ENCODE measurements at regions not wholly inside any gene's neighbourhood (a gene's known extent, or its start where the extent isn't known, plus 50 kb on each side); places are given as distances from the start of the nearest gene placed in this dataset.

GRCh38 chr6:146961831-146962230 lies 242.4 kb upstream of the STXBP5 start:
- H2AFZ ChIP-seq (ENCODE audit: low read depth, low read length), result no peak overlapping the region
- H3K36me3 ChIP-seq (ENCODE audit: insufficient read depth, low read length), result no peaks in the 10 kb centered on the region
- DNase-seq (no peak), ATAC-seq (ENCODE audit: insufficient read depth, low read depth) (no peak)
- H3K4me3 ChIP-seq (ENCODE audit: low read depth in 1 of 2, low read length in 2 of 2), result no peak overlapping the region
- H3K4me2 ChIP-seq (ENCODE audit: insufficient read depth, low read length), result no peak overlapping the region
- no peaks in the 10 kb centered on the region for H3K79me2 ChIP-seq (ENCODE audit: insufficient read depth, low read length)
- H3K9ac ChIP-seq (ENCODE audit: low read depth, low read length), result no peak overlapping the region
- H3K27ac ChIP-seq (ENCODE audit: low read length), result no peak overlapping the region
- H3K4me1 ChIP-seq (ENCODE audit: insufficient read depth, low read length), result no peaks in the 10 kb centered on the region
- no peaks in the 10 kb centered on the region for H4K20me1 ChIP-seq (ENCODE audit: insufficient read depth, low read length)
- TF ChIP-seq CTCF (IDR thresholded peaks at IDR 0.05; ENCODE audit: borderline replicate concordance, extremely low read depth, low read length, poor library complexity, severe bottlenecking) (no peak), EZH2 (IDR thresholded peaks at IDR 0.05; ENCODE audit: borderline replicate concordance, low read depth, low read length, severe bottlenecking) (no peak)
- H3K27me3 ChIP-seq (ENCODE audit: insufficient read depth, low read length, poor library complexity), result no peaks in the 10 kb centered on the region
- peaks cover 8% of the 10 kb centered on the region for H3K9me3 ChIP-seq (ENCODE audit: insufficient read depth, low read length, severe bottlenecking)

GRCh38 chr6:146962329-146962728 lies 241.9 kb upstream of the STXBP5 start:
- H3K9me3 ChIP-seq (ENCODE audit: insufficient read depth, low read length, severe bottlenecking), result peaks cover 8% of the 10 kb centered on the region
- H3K27ac ChIP-seq (ENCODE audit: low read length), result no peak overlapping the region
- H4K20me1 ChIP-seq (ENCODE audit: insufficient read depth, low read length), result no peaks in the 10 kb centered on the region
- no peak overlapping the region for H3K4me3 ChIP-seq (ENCODE audit: low read depth in 1 of 2, low read length in 2 of 2)
- H3K27me3 ChIP-seq (ENCODE audit: insufficient read depth, low read length, poor library complexity), result no peaks in the 10 kb centered on the region
- no peak overlapping the region for H3K4me2 ChIP-seq (ENCODE audit: insufficient read depth, low read length)
- TF ChIP-seq CTCF (IDR thresholded peaks at IDR 0.05; ENCODE audit: borderline replicate concordance, extremely low read depth, low read length, poor library complexity, severe bottlenecking) (no peak), EZH2 (IDR thresholded peaks at IDR 0.05; ENCODE audit: borderline replicate concordance, low read depth, low read length, severe bottlenecking) (no peak)
- no peaks in the 10 kb centered on the region for H3K36me3 ChIP-seq (ENCODE audit: insufficient read depth, low read length)
- ATAC-seq (ENCODE audit: insufficient read depth, low read depth), result no peak
- no peaks in the 10 kb centered on the region for H3K4me1 ChIP-seq (ENCODE audit: insufficient read depth, low read length)
- DNase-seq, result no peak
- no peaks in the 10 kb centered on the region for H3K79me2 ChIP-seq (ENCODE audit: insufficient read depth, low read length)
- no peak overlapping the region for H3K9ac ChIP-seq (ENCODE audit: low read depth, low read length)
- no peak overlapping the region for H2AFZ ChIP-seq (ENCODE audit: low read depth, low read length)

GRCh38 chr6:146965110-146965689 lies 239.0 kb upstream of the STXBP5 start:
- H3K9me3 ChIP-seq (ENCODE audit: insufficient read depth, low read length, severe bottlenecking), result peaks cover 8% of the 10 kb centered on the region
- H3K9ac ChIP-seq (ENCODE audit: low read depth, low read length), result no peak overlapping the region
- no peak overlapping the region for H2AFZ ChIP-seq (ENCODE audit: low read depth, low read length)
- DNase-seq, result no peak
- no peaks in the 10 kb centered on the region for H3K27me3 ChIP-seq (ENCODE audit: insufficient read depth, low read length, poor library complexity)
- H3K4me2 ChIP-seq (ENCODE audit: insufficient read depth, low read length), result no peak overlapping the region
- H3K79me2 ChIP-seq (ENCODE audit: insufficient read depth, low read length), result no peaks in the 10 kb centered on the region
- H3K4me1 ChIP-seq (ENCODE audit: insufficient read depth, low read length), result no peaks in the 10 kb centered on the region
- no peaks in the 10 kb centered on the region for H4K20me1 ChIP-seq (ENCODE audit: insufficient read depth, low read length)
- no peaks in the 10 kb centered on the region for H3K36me3 ChIP-seq (ENCODE audit: insufficient read depth, low read length)
- no peak overlapping the region for H3K27ac ChIP-seq (ENCODE audit: low read length)
- ATAC-seq (ENCODE audit: insufficient read depth, low read depth), result no peak
- no peak overlapping the region for H3K4me3 ChIP-seq (ENCODE audit: low read depth in 1 of 2, low read length in 2 of 2)
- no peak for TF ChIP-seq CTCF (IDR thresholded peaks at IDR 0.05; ENCODE audit: borderline replicate concordance, extremely low read depth, low read length, poor library complexity, severe bottlenecking)
- TF ChIP-seq EZH2 (IDR thresholded peaks at IDR 0.05; ENCODE audit: borderline replicate concordance, low read depth, low read length, severe bottlenecking), result no peak
